Upper lobe of right lung (tissue), 1 donor: ENCODE measurements at regions not wholly inside any gene's neighbourhood (a gene's known extent, or its start where the extent isn't known, plus 50 kb on each side); places are given as distances from the start of the nearest gene placed in this dataset.

Experiments
- ATAC-seq: fragments of 200-7000 bp; cut with Tn5 transposase; one replicate; pipeline ENCODE4 v1.9.1; 2020; ENCODE audit warnings: mild to moderate bottlenecking, moderate library complexity
- DNase-seq: peaks from one replicate; pipeline ENCODE4 v3.0.0-alpha.2; 2020
- H3K27ac ChIP-seq: fragments of 200-600 bp; one replicate; pipeline ENCODE4 v1.8.0; 2022
- H3K27me3 ChIP-seq: fragments of 200-600 bp; one replicate; pipeline ENCODE4 v1.8.0; 2022; ENCODE audit warnings: mild to moderate bottlenecking
- H3K36me3 ChIP-seq: fragments of 200-600 bp; one replicate; pipeline ENCODE4 v1.8.0; 2022
- H3K4me1 ChIP-seq: fragments of 200-600 bp; one replicate; pipeline ENCODE4 v1.8.0; 2022
- H3K4me3 ChIP-seq: fragments of 200-600 bp; one replicate; pipeline ENCODE4 v1.8.0; 2022; ENCODE audit warnings: mild to moderate bottlenecking
- H3K9me3 ChIP-seq: fragments of 200-600 bp; one replicate; pipeline ENCODE4 v1.8.0; 2022
- intact Hi-C: fragments of 100-400 bp; cut with DNase I; formaldehyde crosslinking; loops from one replicate; pipeline ENCODE4 v1.11.0; 2022
- TF ChIP-seq, protein P1 (sequence below): fragments of 200-600 bp; IDR thresholded peaks from one replicate; pipeline ENCODE4 v1.8.0; 2022; ENCODE audit warnings: antibody characterized with exemption
- donor health status: DM: no; HTN: yes; CAD: no; lungs with severe emphysema.

GRCh38 chr16:85505794-85506634 lies 107.1 kb upstream of the GSE1 start:
- Histone ChIP-seq H3K4me3 (no peak overlapping the region), H3K36me3 (no peaks in the 10 kb centered on the region), H3K9me3 (no peaks in the 10 kb centered on the region), H3K4me1 (peaks cover 6% of the 10 kb centered on the region), H3K27ac (no peak overlapping the region), H3K27me3 (no peaks in the 10 kb centered on the region)
- ATAC-seq (no peak), DNase-seq (no peak)
- TF ChIP-seq, protein P1, sequence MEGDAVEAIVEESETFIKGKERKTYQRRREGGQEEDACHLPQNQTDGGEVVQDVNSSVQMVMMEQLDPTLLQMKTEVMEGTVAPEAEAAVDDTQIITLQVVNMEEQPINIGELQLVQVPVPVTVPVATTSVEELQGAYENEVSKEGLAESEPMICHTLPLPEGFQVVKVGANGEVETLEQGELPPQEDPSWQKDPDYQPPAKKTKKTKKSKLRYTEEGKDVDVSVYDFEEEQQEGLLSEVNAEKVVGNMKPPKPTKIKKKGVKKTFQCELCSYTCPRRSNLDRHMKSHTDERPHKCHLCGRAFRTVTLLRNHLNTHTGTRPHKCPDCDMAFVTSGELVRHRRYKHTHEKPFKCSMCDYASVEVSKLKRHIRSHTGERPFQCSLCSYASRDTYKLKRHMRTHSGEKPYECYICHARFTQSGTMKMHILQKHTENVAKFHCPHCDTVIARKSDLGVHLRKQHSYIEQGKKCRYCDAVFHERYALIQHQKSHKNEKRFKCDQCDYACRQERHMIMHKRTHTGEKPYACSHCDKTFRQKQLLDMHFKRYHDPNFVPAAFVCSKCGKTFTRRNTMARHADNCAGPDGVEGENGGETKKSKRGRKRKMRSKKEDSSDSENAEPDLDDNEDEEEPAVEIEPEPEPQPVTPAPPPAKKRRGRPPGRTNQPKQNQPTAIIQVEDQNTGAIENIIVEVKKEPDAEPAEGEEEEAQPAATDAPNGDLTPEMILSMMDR, result no peak
- intact Hi-C loops, result no loop called here

DNA sequence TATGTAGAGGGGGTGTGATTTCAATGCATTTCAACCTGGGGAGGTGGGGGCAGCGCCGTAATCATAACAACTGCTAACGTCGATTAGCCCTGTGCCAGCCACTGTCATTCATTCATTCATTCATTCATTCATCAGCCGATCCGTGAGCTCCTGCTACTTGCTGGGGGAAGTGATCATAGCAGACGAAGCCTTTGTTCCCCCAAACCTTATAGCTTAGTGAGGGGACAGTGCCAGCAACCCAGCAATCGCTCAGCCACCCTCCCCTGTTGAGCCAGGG lies 106.5 kb upstream of the GSE1 start:
- TF ChIP-seq, protein P1, result no peak
- H3K4me1 ChIP-seq, result peaks cover 6% of the 10 kb centered on the region
- no peak overlapping the region for H3K4me3 ChIP-seq
- no peak for DNase-seq
- no peaks in the 10 kb centered on the region for H3K36me3 ChIP-seq
- no peaks in the 10 kb centered on the region for H3K27me3 ChIP-seq
- no peaks in the 10 kb centered on the region for H3K9me3 ChIP-seq
- H3K27ac ChIP-seq, result no peak overlapping the region
- intact Hi-C loops, result no loop called here
- no peak for ATAC-seq

GRCh38 chr16:85507342-85507741 lies 105.8 kb upstream of the GSE1 start:
- H3K27me3 ChIP-seq, result no peaks in the 10 kb centered on the region
- TF ChIP-seq, protein P1, result no peak
- no peaks in the 10 kb centered on the region for H3K9me3 ChIP-seq
- no peak overlapping the region for H3K4me3 ChIP-seq
- no peak for ATAC-seq
- no peak for DNase-seq
- H3K4me1 ChIP-seq, result peaks cover 6% of the 10 kb centered on the region
- intact Hi-C loops, result no loop called here
- no peak overlapping the region for H3K27ac ChIP-seq
- no peaks in the 10 kb centered on the region for H3K36me3 ChIP-seq

DNA sequence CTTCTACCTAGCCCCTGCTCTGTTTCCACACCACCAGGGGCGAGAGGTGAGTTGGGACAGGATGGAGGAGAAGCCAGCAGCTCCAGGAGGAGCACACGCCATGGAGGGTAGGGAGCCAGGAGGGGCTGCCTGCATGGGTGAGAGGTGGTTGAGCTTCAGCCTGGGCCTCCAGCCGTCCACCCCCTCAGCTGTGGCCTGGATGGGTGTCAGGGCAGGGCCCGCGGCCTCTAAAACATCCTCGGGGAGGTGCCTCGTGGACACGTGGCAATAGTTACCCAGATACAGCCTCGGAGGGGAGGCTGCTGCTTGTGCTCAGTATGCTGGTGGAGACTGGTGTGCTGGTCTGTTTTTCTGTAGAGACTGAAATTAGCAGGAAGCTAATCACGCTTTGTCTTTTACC lies 104.7 kb upstream of the GSE1 start:
- intact Hi-C loops, result no loop called here
- Histone ChIP-seq H3K9me3 (no peaks in the 10 kb centered on the region), H3K36me3 (no peaks in the 10 kb centered on the region), H3K27me3 (no peaks in the 10 kb centered on the region), H3K27ac (no peak overlapping the region), H3K4me1 (peaks cover 6% of the 10 kb centered on the region), H3K4me3 (no peak overlapping the region)
- no peak for DNase-seq
- TF ChIP-seq, protein P1, result no peak
- no peak for ATAC-seq

DNA sequence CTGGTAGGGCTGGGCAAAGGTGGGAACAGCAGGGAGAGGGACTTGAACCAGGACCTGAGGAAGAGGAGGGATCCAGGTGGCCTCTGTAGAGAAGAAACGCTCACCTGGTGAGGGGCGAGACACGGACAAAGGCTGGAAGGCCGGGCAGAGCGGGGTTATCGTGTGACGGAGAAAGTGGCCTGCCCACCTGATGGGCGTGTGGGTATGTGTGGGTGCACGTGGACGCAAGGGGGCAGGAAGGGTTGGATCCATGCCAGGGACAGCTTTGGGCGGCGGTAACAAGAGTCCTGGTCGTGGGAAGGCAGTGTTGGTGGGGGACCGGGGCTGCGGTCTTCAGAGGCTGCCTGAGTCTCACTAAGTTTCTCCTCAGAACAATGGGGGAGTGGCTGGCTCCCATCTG lies 104.1 kb upstream of the GSE1 start:
- no peaks in the 10 kb centered on the region for H3K9me3 ChIP-seq
- H3K4me3 ChIP-seq, result no peak overlapping the region
- TF ChIP-seq, protein P1, result no peak
- H3K27me3 ChIP-seq, result no peaks in the 10 kb centered on the region
- no peak for ATAC-seq
- intact Hi-C loops, result no loop called here
- H3K4me1 ChIP-seq, result peaks cover 12% of the 10 kb centered on the region
- no peaks in the 10 kb centered on the region for H3K36me3 ChIP-seq
- no peak for DNase-seq
- H3K27ac ChIP-seq, result no peak overlapping the region
